HUES6 (cell line): ENCODE measurements at regions not wholly inside any gene's neighbourhood (a gene's known extent, or its start where the extent isn't known, plus 50 kb on each side); places are given as distances from the start of the nearest gene placed in this dataset.

Experiments
- H3K27ac ChIP-seq: 2 replicates; pipeline ENCODE4 v1.7.0; 2013; ENCODE audit warnings: low read depth, mild to moderate bottlenecking, low read length, inconsistent platforms
- H3K27me3 ChIP-seq: 2 replicates; pipeline ENCODE4 v1.6.1; 2013; ENCODE audit warnings: low read length; ENCODE audit not compliant: control insufficient read depth, insufficient read depth
- H3K36me3 ChIP-seq: 2 replicates; pipeline ENCODE4 v1.6.1; 2013; ENCODE audit warnings: low read length; ENCODE audit not compliant: control insufficient read depth, insufficient read depth
- H3K4me1 ChIP-seq: 2 replicates; pipeline ENCODE4 v1.6.1; 2013; ENCODE audit warnings: low read length; ENCODE audit not compliant: control insufficient read depth, insufficient read depth
- H3K4me3 ChIP-seq: 2 replicates; pipeline ENCODE4 v1.5.1; 2013; ENCODE audit warnings: low read depth, low read length
- H3K9ac ChIP-seq: one replicate; pipeline ENCODE4 v1.6.1; 2013; ENCODE audit warnings: mild to moderate bottlenecking, low read length
- H3K9me3 ChIP-seq: 2 replicates; pipeline ENCODE4 v1.6.1; 2013; ENCODE audit warnings: low read depth, low read length; ENCODE audit not compliant: control insufficient read depth, insufficient read depth

GRCh38 chr15:37693926-37694325 lies 240.5 kb upstream of the TMCO5A start:
- H3K27me3 ChIP-seq, result no peaks in the 10 kb centered on the region
- no peak overlapping the region for H3K9ac ChIP-seq
- H3K36me3 ChIP-seq, result no peaks in the 10 kb centered on the region

GRCh38 chr15:37695719-37696118 lies 238.7 kb upstream of the TMCO5A start:
- Histone ChIP-seq H3K27ac (no peak overlapping the region), H3K4me1 (no peaks in the 10 kb centered on the region), H3K9ac (no peak overlapping the region), H3K27me3 (no peaks in the 10 kb centered on the region), H3K36me3 (no peaks in the 10 kb centered on the region), H3K9me3 (no peaks in the 10 kb centered on the region), H3K4me3 (no peak overlapping the region)

More at GRCh38 chr15:37693926-37694325, 240.5 kb upstream of the TMCO5A start:
- no peaks in the 10 kb centered on the region for H3K4me1 ChIP-seq
- peaks cover 7% of the 10 kb centered on the region for H3K9me3 ChIP-seq
- no peak overlapping the region for H3K27ac ChIP-seq
- H3K4me3 ChIP-seq, result no peak overlapping the region

GRCh38 chr15:37698679-37699078 lies 235.8 kb upstream of the TMCO5A start:
- Histone ChIP-seq H3K9ac (no peak overlapping the region), H3K9me3 (no peaks in the 10 kb centered on the region), H3K4me3 (no peak overlapping the region), H3K27me3 (no peaks in the 10 kb centered on the region), H3K36me3 (no peaks in the 10 kb centered on the region), H3K4me1 (no peaks in the 10 kb centered on the region), H3K27ac (no peak overlapping the region)

GRCh38 chr15:37701230-37701629 lies 233.2 kb upstream of the TMCO5A start:
- Histone ChIP-seq H3K4me1 (no peaks in the 10 kb centered on the region), H3K9ac (no peak overlapping the region), H3K9me3 (no peaks in the 10 kb centered on the region), H3K4me3 (no peak overlapping the region), H3K27me3 (no peaks in the 10 kb centered on the region), H3K27ac (no peak overlapping the region), H3K36me3 (no peaks in the 10 kb centered on the region)

- Histone ChIP-seq H3K36me3 (no peaks in the 10 kb centered on the region), H3K9me3 (peaks cover 14% of the 10 kb centered on the region), H3K4me1 (no peaks in the 10 kb centered on the region), H3K4me3 (no peak overlapping the region), H3K27ac (no peak overlapping the region), H3K9ac (no peak overlapping the region), H3K27me3 (no peaks in the 10 kb centered on the region)
Measured at GRCh38 chr15:37709669-37710068, 224.8 kb upstream of the TMCO5A start.

GRCh38 chr15:37715101-37715500 lies 219.3 kb upstream of the TMCO5A start:
- no peaks in the 10 kb centered on the region for H3K36me3 ChIP-seq
- H3K27me3 ChIP-seq, result no peaks in the 10 kb centered on the region
- H3K27ac ChIP-seq, result no peak overlapping the region
- no peaks in the 10 kb centered on the region for H3K4me1 ChIP-seq
- no peak overlapping the region for H3K9ac ChIP-seq
- H3K9me3 ChIP-seq, result peaks cover 14% of the 10 kb centered on the region
- H3K4me3 ChIP-seq, result no peak overlapping the region

- no peaks in the 10 kb centered on the region for H3K4me1 ChIP-seq
- no peak overlapping the region for H3K9ac ChIP-seq
- no peaks in the 10 kb centered on the region for H3K9me3 ChIP-seq
- H3K27me3 ChIP-seq, result no peaks in the 10 kb centered on the region
- no peak overlapping the region for H3K27ac ChIP-seq
- H3K4me3 ChIP-seq, result no peak overlapping the region
- H3K36me3 ChIP-seq, result no peaks in the 10 kb centered on the region
Measured at GRCh38 chr15:37720267-37720666, 214.2 kb upstream of the TMCO5A start.

GRCh38 chr15:37731146-37731746 lies 203.2 kb upstream of the TMCO5A start:
- Histone ChIP-seq H3K36me3 (no peaks in the 10 kb centered on the region), H3K27ac (no peak overlapping the region), H3K27me3 (no peaks in the 10 kb centered on the region), H3K9me3 (no peaks in the 10 kb centered on the region), H3K4me3 (no peak overlapping the region), H3K4me1 (no peaks in the 10 kb centered on the region), H3K9ac (no peak overlapping the region)

- Histone ChIP-seq H3K9me3 (no peaks in the 10 kb centered on the region), H3K27ac (no peak overlapping the region), H3K9ac (no peak overlapping the region), H3K27me3 (no peaks in the 10 kb centered on the region), H3K4me3 (no peak overlapping the region), H3K4me1 (no peaks in the 10 kb centered on the region), H3K36me3 (no peaks in the 10 kb centered on the region)
Measured at GRCh38 chr15:37733628-37734027, 200.8 kb upstream of the TMCO5A start.

GRCh38 chr15:37740623-37741141 lies 193.8 kb upstream of the TMCO5A start:
- H3K9ac ChIP-seq, result no peak overlapping the region
- no peaks in the 10 kb centered on the region for H3K27me3 ChIP-seq
- H3K9me3 ChIP-seq, result no peaks in the 10 kb centered on the region
- H3K4me1 ChIP-seq, result peaks cover 5% of the 10 kb centered on the region; the same call in 1 of the 2 replicates
- no peak overlapping the region for H3K4me3 ChIP-seq
- H3K27ac ChIP-seq, result no peak overlapping the region
- no peaks in the 10 kb centered on the region for H3K36me3 ChIP-seq

GRCh38 chr15:37743826-37744225 lies 190.6 kb upstream of the TMCO5A start:
- Histone ChIP-seq H3K9me3 (peaks cover 1% of the 10 kb centered on the region; the same call in 1 of the 2 replicates), H3K27ac (no peak overlapping the region), H3K27me3 (no peaks in the 10 kb centered on the region), H3K36me3 (no peaks in the 10 kb centered on the region), H3K9ac (no peak overlapping the region), H3K4me1 (peaks cover 5% of the 10 kb centered on the region; the same call in 1 of the 2 replicates), H3K4me3 (no peak overlapping the region)
